GM18907 (cell line): ENCODE measurements at regions not wholly inside any gene's neighbourhood (a gene's known extent, or its start where the extent isn't known, plus 50 kb on each side); places are given as distances from the start of the nearest gene placed in this dataset.
"Not testable (repeated sequence)": the region's sequence is repeated elsewhere in the genome, so short reads cannot be mapped to it uniquely, and the experiment has no call there.

ENCODE experiments used
- ATAC-seq: cut with Tn5 transposase; IDR thresholded peaks from one replicate; pipeline ENCODE4 v1.9.1; 2021; ENCODE audit warnings: mild to moderate bottlenecking, moderate library complexity; ENCODE audit not compliant: unreplicated experiment

GRCh38 chr18:70414315-70414900 lies 125.6 kb downstream of the SOCS6 start:
- ATAC-seq = no peak

GRCh38 chr18:70413455-70413854 lies 124.6 kb downstream of the SOCS6 start:
- no peak for ATAC-seq

- ATAC-seq = no peak
These were observed 123.1 kb downstream of the SOCS6 start for GRCh38 chr18:70411876-70412435.

GRCh38 chr18:70411307-70411706 lies 122.5 kb downstream of the SOCS6 start:
- ATAC-seq = no peak

- ATAC-seq = no peak
These were observed 116.2 kb downstream of the SOCS6 start for GRCh38 chr18:70405052-70405451.

- no peak for ATAC-seq
These were observed 111.6 kb downstream of the SOCS6 start for GRCh38 chr18:70400476-70400875.

- ATAC-seq = no peak
These were observed 109.2 kb downstream of the SOCS6 start for GRCh38 chr18:70398076-70398475.

- no peak for ATAC-seq
These were observed 108.5 kb downstream of the SOCS6 start for GRCh38 chr18:70397259-70397925.

GRCh38 chr18:70395771-70396170 lies 106.9 kb downstream of the SOCS6 start:
- ATAC-seq = not testable (repeated sequence)

- ATAC-seq = no peak
These were observed 105.8 kb downstream of the SOCS6 start for GRCh38 chr18:70394672-70395071.

GRCh38 chr18:70390371-70391090 lies 101.7 kb downstream of the SOCS6 start:
- no peak for ATAC-seq

GRCh38 chr18:70389036-70389435 lies 100.2 kb downstream of the SOCS6 start:
- ATAC-seq = not testable (repeated sequence)

GRCh38 chr18:70387027-70387426 lies 98.2 kb downstream of the SOCS6 start:
- ATAC-seq = no peak

- ATAC-seq = no peak
These were observed 97.7 kb downstream of the SOCS6 start for GRCh38 chr18:70386582-70386981.

- ATAC-seq = no peak
These were observed 96.6 kb downstream of the SOCS6 start for GRCh38 chr18:70385474-70385873.

GRCh38 chr18:70384181-70384790 lies 95.4 kb downstream of the SOCS6 start:
- ATAC-seq = no peak

- no peak for ATAC-seq
These were observed 94.3 kb downstream of the SOCS6 start for GRCh38 chr18:70382992-70383717.

GRCh38 chr18:70382017-70382416 lies 93.2 kb downstream of the SOCS6 start:
- no peak for ATAC-seq

- ATAC-seq = no peak
These were observed 92.4 kb downstream of the SOCS6 start for GRCh38 chr18:70380915-70381896.
